ENCODE measurements at regions not wholly inside any gene's neighbourhood (a gene's known extent, or its start where the extent isn't known, plus 50 kb on each side); places are given as distances from the start of the nearest gene placed in this dataset.

DNA sequence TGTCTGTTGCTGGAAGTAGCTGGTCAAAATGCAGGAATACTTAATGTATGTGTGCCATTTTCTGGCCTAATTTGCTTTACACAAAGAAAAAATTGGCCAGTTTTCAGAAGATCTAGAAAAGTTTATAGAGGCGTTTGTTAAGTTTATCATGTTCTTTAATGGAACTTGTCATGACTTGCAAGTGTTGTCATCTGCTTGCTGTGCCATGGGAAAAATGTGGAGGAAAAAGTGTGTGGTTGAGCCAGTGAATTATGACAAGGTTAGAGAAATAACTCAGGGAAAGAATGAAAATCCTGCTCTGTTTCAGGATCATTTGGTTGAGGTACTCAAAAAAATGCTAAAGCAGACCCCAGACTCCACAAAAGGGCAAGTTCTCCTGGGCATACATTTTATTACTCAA is 301.6 kb upstream of the CDH2 start:
- TF ChIP-seq EP300 (IDR thresholded peaks at IDR 0.05): no peak
- TF ChIP-seq, protein P1, sequence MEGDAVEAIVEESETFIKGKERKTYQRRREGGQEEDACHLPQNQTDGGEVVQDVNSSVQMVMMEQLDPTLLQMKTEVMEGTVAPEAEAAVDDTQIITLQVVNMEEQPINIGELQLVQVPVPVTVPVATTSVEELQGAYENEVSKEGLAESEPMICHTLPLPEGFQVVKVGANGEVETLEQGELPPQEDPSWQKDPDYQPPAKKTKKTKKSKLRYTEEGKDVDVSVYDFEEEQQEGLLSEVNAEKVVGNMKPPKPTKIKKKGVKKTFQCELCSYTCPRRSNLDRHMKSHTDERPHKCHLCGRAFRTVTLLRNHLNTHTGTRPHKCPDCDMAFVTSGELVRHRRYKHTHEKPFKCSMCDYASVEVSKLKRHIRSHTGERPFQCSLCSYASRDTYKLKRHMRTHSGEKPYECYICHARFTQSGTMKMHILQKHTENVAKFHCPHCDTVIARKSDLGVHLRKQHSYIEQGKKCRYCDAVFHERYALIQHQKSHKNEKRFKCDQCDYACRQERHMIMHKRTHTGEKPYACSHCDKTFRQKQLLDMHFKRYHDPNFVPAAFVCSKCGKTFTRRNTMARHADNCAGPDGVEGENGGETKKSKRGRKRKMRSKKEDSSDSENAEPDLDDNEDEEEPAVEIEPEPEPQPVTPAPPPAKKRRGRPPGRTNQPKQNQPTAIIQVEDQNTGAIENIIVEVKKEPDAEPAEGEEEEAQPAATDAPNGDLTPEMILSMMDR (IDR thresholded peaks at IDR 0.05): no peak
- no peak for TF ChIP-seq POLR2A (IDR thresholded peaks at IDR 0.05)
